CD14-positive monocyte (primary cell): ENCODE measurements at regions not wholly inside any gene's neighbourhood (a gene's known extent, or its start where the extent isn't known, plus 50 kb on each side); places are given as distances from the start of the nearest gene placed in this dataset.

Source experiments
- DNase-seq, 3 donors: peaks; one replicate each; pipeline ENCODE4 v3.0.0-alpha.2; 2011 to 2022
- H2AFZ ChIP-seq: 2 replicates; pipeline ENCODE4 v1.6.0; 2012; ENCODE audit warnings: mild to moderate bottlenecking, low read depth, low read length, inconsistent platforms; ENCODE audit not compliant: insufficient read depth, poor library complexity, severe bottlenecking
- H3K27ac ChIP-seq, 2 donors: 1 replicate in 1 of 2; 2 replicates in 1 of 2; pipeline ENCODE4 v1.5.1; 2012 to 2013; ENCODE audit warnings: low read length in 2 of 2, control low read depth in 1 of 2, inconsistent platforms in 1 of 2, low read depth in 1 of 2, mild to moderate bottlenecking in 1 of 2
- H3K27me3 ChIP-seq, 2 donors: one replicate each; pipeline versions ENCODE4 v1.6.0 to v1.6.1; 2011 to 2013; ENCODE audit warnings: low read length in 2 of 2; ENCODE audit not compliant: control insufficient read depth in 2 of 2, insufficient read depth in 2 of 2
- H3K36me3 ChIP-seq, 2 donors: replicated peaks in 1 of 2; 1 replicate in 1 of 2; 2 replicates in 1 of 2; pipeline versions ENCODE4 v1.5.1 to v1.6.1; 2012 to 2013; ENCODE audit warnings: low read length in 2 of 2, control low read depth in 1 of 2, inconsistent platforms in 1 of 2, mild to moderate bottlenecking in 1 of 2; ENCODE audit not compliant: insufficient read depth in 2 of 2, control insufficient read depth in 1 of 2
- H3K4me1 ChIP-seq, 2 donors: 1 replicate in 1 of 2; 2 replicates in 1 of 2; pipeline versions ENCODE4 v1.5.1 to v1.6.1; 2012 to 2013; ENCODE audit warnings: low read length in 2 of 2, control low read depth in 1 of 2, inconsistent platforms in 1 of 2, mild to moderate bottlenecking in 1 of 2, moderate library complexity in 1 of 2; ENCODE audit not compliant: insufficient read depth in 2 of 2, control insufficient read depth in 1 of 2
- H3K4me2 ChIP-seq: replicated peaks from 2 replicates; pipeline ENCODE3; 2012; ENCODE audit warnings: low read length, moderate library complexity, mild to moderate bottlenecking; ENCODE audit not compliant: poor library complexity, severe bottlenecking; ENCODE audit errors: extremely low read depth
- H3K4me3 ChIP-seq, 3 experiments: fragments of 200-600 bp in 1 of 3; sonication (generic) in 1 of 3; replicated peaks in 1 of 3; 1 replicate in 2 of 3; 2 replicates in 1 of 3; pipeline ENCODE4 v1.5.1; 2011 to 2013; ENCODE audit warnings: low read length in 3 of 3, mild to moderate bottlenecking in 3 of 3, control low read depth in 2 of 3, low read depth in 2 of 3, inconsistent platforms in 1 of 3, moderate library complexity in 1 of 3
- H3K79me2 ChIP-seq: 2 replicates; pipeline ENCODE4 v1.6.0; 2012; ENCODE audit warnings: mild to moderate bottlenecking, control low read depth, inconsistent platforms, low read length, moderate library complexity; ENCODE audit not compliant: insufficient read depth
- H3K9ac ChIP-seq: 2 replicates; pipeline ENCODE4 v1.6.0; 2017; ENCODE audit warnings: low read length, mild to moderate bottlenecking; ENCODE audit not compliant: insufficient read depth, poor library complexity, severe bottlenecking
- H3K9me3 ChIP-seq, 2 donors: replicated peaks in 1 of 2; 1 replicate in 1 of 2; 2 replicates in 1 of 2; pipeline versions ENCODE4 v1.5.1 to v1.6.1; 2012 to 2013; ENCODE audit warnings: low read length in 2 of 2, control low read depth in 1 of 2; ENCODE audit not compliant: control insufficient read depth in 1 of 2, insufficient read depth in 1 of 2
- H4K20me1 ChIP-seq: 2 replicates; pipeline ENCODE4 v1.6.0; 2012; ENCODE audit warnings: mild to moderate bottlenecking, low read length, control low read depth, moderate library complexity; ENCODE audit not compliant: insufficient read depth
- H3K27ac Mint-ChIP-seq, 7 donors: one replicate each; pipeline ENCODE4 v1.8.0; 2020; ENCODE audit warnings: mild to moderate bottlenecking in 7 of 7, mixed read lengths in 7 of 7, moderate library complexity in 6 of 7, inconsistent platforms in 2 of 7
- H3K27me3 Mint-ChIP-seq, 3 donors: one replicate each; pipeline ENCODE4 v1.8.0; 2021 to 2022; ENCODE audit warnings: low read depth in 3 of 3, mild to moderate bottlenecking in 3 of 3, mixed read lengths in 3 of 3, moderate library complexity in 3 of 3, inconsistent platforms in 1 of 3
- H3K36me3 Mint-ChIP-seq, 2 donors: one replicate each; pipeline ENCODE4 v1.8.0; 2020; ENCODE audit warnings: mixed read lengths in 2 of 2, inconsistent platforms in 1 of 2, mild to moderate bottlenecking in 1 of 2
- H3K4me1 Mint-ChIP-seq: one replicate; pipeline ENCODE4 v1.8.0; 2020; ENCODE audit warnings: mild to moderate bottlenecking, mixed read lengths
- H3K4me3 Mint-ChIP-seq, 2 donors: one replicate each; pipeline ENCODE4 v1.8.0; 2020; ENCODE audit warnings: mild to moderate bottlenecking in 2 of 2, mixed read lengths in 2 of 2, moderate library complexity in 1 of 2
- H3K9me3 Mint-ChIP-seq, 7 donors: one replicate each; pipeline ENCODE4 v1.8.0; 2020 to 2022; ENCODE audit warnings: mixed read lengths in 7 of 7, mild to moderate bottlenecking in 6 of 7, moderate library complexity in 6 of 7, inconsistent platforms in 2 of 7
- WGBS: methylation state at CpG from one replicate; pipeline ENCODE4 v1.1.5; 2013; ENCODE audit warnings: missing lambda C conversion rate; ENCODE audit not compliant: insufficient coverage; 5-methylcytosine and 5-hydroxymethylcytosine counted together
- intact Hi-C, 2 donors: fragments of 100-400 bp; cut with micrococcal nuclease; formaldehyde crosslinking; loops; one replicate each; pipeline versions ENCODE4 v1.15.0 to v1.15.1; 2023
- TF ChIP-seq, protein P1 (sequence below): fragments of 200-600 bp; IDR thresholded peaks from one replicate; pipeline ENCODE4 v1.8.0; 2022; ENCODE audit warnings: antibody characterized with exemption, mild to moderate bottlenecking

- H3K27ac Mint-ChIP-seq, result no peak overlapping the region
- WGBS, result no CpG with 5 or more reads among the region's 2 CpGs
- DNase-seq, result no peak
These were observed 532.3 kb upstream of the MMS22L start for GRCh38 chr6:97815301-97815812.

DNA sequence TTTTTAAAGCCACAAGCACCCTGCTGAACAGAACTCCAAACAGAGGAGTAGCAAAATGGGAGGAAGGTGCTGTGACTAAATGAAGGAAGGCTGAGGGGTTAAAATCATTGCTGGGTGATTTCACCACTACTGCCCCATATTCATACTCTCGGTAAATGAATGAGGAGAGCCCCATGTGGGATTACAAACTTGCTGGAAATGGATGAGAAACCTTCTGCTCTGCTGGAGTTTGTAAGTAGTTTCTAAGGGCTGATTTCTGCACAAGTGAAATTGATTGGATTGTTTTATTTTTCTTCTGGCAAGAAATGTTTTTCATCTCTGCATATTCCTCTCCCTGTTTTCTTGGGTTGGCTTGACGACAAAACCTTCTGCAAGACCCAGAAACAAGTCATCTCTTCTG is 533.5 kb upstream of the MMS22L start:
- TF ChIP-seq, protein P1, sequence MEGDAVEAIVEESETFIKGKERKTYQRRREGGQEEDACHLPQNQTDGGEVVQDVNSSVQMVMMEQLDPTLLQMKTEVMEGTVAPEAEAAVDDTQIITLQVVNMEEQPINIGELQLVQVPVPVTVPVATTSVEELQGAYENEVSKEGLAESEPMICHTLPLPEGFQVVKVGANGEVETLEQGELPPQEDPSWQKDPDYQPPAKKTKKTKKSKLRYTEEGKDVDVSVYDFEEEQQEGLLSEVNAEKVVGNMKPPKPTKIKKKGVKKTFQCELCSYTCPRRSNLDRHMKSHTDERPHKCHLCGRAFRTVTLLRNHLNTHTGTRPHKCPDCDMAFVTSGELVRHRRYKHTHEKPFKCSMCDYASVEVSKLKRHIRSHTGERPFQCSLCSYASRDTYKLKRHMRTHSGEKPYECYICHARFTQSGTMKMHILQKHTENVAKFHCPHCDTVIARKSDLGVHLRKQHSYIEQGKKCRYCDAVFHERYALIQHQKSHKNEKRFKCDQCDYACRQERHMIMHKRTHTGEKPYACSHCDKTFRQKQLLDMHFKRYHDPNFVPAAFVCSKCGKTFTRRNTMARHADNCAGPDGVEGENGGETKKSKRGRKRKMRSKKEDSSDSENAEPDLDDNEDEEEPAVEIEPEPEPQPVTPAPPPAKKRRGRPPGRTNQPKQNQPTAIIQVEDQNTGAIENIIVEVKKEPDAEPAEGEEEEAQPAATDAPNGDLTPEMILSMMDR, result no peak
- no peaks in the 10 kb centered on the region for H3K27me3 Mint-ChIP-seq
- no peaks in the 10 kb centered on the region for H4K20me1 ChIP-seq
- H3K4me1 ChIP-seq, result no peaks in the 10 kb centered on the region
- 80% methylated on average over 1 of the region's 2 CpGs for WGBS
- H3K9me3 ChIP-seq, result no peaks in the 10 kb centered on the region
- H3K27me3 ChIP-seq, result no peaks in the 10 kb centered on the region
- H3K9me3 Mint-ChIP-seq, result no peaks in the 10 kb centered on the region
- no peak overlapping the region for H3K9ac ChIP-seq
- H3K36me3 ChIP-seq, result no peaks in the 10 kb centered on the region
- intact Hi-C loops, result no loop called here
- no peaks in the 10 kb centered on the region for H3K79me2 ChIP-seq
- no peak overlapping the region for H3K4me3 Mint-ChIP-seq
- no peak overlapping the region for H3K4me3 ChIP-seq
- no peaks in the 10 kb centered on the region for H3K4me1 Mint-ChIP-seq
- DNase-seq, result no peak
- H3K27ac ChIP-seq, result no peak overlapping the region
- no peak overlapping the region for H3K27ac Mint-ChIP-seq
- H2AFZ ChIP-seq, result no peak overlapping the region
- no peak overlapping the region for H3K4me2 ChIP-seq
- H3K36me3 Mint-ChIP-seq, result no peaks in the 10 kb centered on the region

More at GRCh38 chr6:97815301-97815812, 532.3 kb upstream of the MMS22L start:
- H3K79me2 ChIP-seq, result no peaks in the 10 kb centered on the region
- Mint-ChIP-seq H3K36me3 (no peaks in the 10 kb centered on the region), H3K9me3 (no peaks in the 10 kb centered on the region), H3K4me3 (no peak overlapping the region), H3K4me1 (no peaks in the 10 kb centered on the region), H3K27me3 (no peaks in the 10 kb centered on the region)
- no peaks in the 10 kb centered on the region for H3K36me3 ChIP-seq
- H3K4me3 ChIP-seq, result no peak overlapping the region
- no peaks in the 10 kb centered on the region for H4K20me1 ChIP-seq
- no peak overlapping the region for H3K4me2 ChIP-seq
- no peaks in the 10 kb centered on the region for H3K4me1 ChIP-seq
- H2AFZ ChIP-seq, result no peak overlapping the region
- no peaks in the 10 kb centered on the region for H3K9me3 ChIP-seq
- no peak overlapping the region for H3K9ac ChIP-seq
- intact Hi-C loops, result no loop called here
- H3K27me3 ChIP-seq, result no peaks in the 10 kb centered on the region
- TF ChIP-seq, protein P1, result no peak
- no peak overlapping the region for H3K27ac ChIP-seq
